GM12892 (cell line): ENCODE measurements at regions not wholly inside any gene's neighbourhood (a gene's known extent, or its start where the extent isn't known, plus 50 kb on each side); places are given as distances from the start of the nearest gene placed in this dataset.
"Not testable (repeated sequence)": the region's sequence is repeated elsewhere in the genome, so short reads cannot be mapped to it uniquely, and the experiment has no call there.

Experiments
- DNase-seq: peaks from one replicate; pipeline ENCODE4 v3.0.0; 2011; ENCODE audit not compliant: insufficient read length
- FAIRE-seq: peaks from 2 replicates; lab custom pipeline; 2011; peaks lifted over from hg19 to GRCh38; lab: Jason Lieb, UNC
- POLR2A ChIP-seq: IDR thresholded peaks from 2 replicates; pipeline ENCODE4 v1.6.1; 2011; ENCODE audit warnings: low read depth, low read length, control low read depth
- POLR2AphosphoS5 ChIP-seq: IDR thresholded peaks from 2 replicates; pipeline ENCODE4 v1.6.1; 2011; ENCODE audit warnings: low read depth, low read length, control low read depth
- TAF1 ChIP-seq: IDR thresholded peaks from 2 replicates; pipeline ENCODE4 v1.6.1; 2011; ENCODE audit warnings: low read depth, mild to moderate bottlenecking, control low read depth, low read length, borderline replicate concordance

DNA sequence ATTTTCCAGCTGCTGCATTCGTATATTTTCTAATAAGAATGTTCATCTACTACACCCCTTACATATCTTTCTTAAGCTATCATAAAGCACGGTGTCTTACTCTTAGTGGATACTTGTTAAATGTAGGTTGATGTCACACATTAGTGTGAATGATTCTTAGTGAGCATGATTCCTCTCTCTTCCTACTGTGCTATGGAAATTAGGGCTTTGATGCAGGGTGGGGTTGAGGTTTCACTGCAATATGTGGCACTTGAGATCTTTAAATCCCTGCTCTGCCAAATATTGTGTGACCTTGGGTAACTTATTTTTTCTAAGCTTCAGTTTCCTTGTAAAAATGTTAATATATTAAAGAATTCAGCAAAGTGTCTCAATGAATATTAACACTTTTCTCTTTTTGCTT, 188.4 kb downstream of the PDGFRA start:
- no peak for TF ChIP-seq POLR2A
- TF ChIP-seq TAF1, result no peak
- no peak for TF ChIP-seq POLR2AphosphoS5
- DNase-seq, result no peak
- no peak for FAIRE-seq

GRCh38 chr4:54418468-54418867, 189.4 kb downstream of the PDGFRA start:
- TF ChIP-seq POLR2AphosphoS5 (no peak), TAF1 (no peak), POLR2A (no peak)
- DNase-seq (no peak), FAIRE-seq (no peak)

- TF ChIP-seq POLR2A (no peak), TAF1 (no peak), POLR2AphosphoS5 (no peak)
- DNase-seq (no peak), FAIRE-seq (no peak)
These were observed 194.0 kb downstream of the PDGFRA start for GRCh38 chr4:54423066-54423465.

- FAIRE-seq (no peak), DNase-seq (no peak)
- TF ChIP-seq POLR2A, result no peak
- no peak for TF ChIP-seq POLR2AphosphoS5
- no peak for TF ChIP-seq TAF1
These were observed 198.7 kb downstream of the PDGFRA start for GRCh38 chr4:54427826-54428225.

DNA sequence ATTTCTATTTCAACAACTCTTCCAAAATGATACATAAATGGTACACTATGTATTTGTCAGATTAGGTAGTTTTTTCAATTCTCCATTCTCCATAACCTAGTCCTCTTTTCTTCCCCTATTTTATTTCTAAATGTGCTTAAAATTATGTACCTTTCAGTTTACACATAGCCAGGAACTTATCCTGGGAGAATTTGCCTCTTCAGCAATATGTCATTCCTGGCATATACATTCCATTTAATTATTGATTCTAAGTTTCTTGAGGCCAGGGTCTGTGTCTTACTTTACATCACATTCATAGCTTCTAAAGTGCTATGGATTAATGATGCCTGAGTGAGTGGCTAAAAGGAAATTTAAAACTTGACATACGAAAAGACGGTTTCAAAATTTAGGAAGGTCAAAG, 199.8 kb downstream of the PDGFRA start:
- DNase-seq (no peak), FAIRE-seq (no peak)
- TF ChIP-seq TAF1, result no peak
- TF ChIP-seq POLR2A, result no peak
- no peak for TF ChIP-seq POLR2AphosphoS5

DNA sequence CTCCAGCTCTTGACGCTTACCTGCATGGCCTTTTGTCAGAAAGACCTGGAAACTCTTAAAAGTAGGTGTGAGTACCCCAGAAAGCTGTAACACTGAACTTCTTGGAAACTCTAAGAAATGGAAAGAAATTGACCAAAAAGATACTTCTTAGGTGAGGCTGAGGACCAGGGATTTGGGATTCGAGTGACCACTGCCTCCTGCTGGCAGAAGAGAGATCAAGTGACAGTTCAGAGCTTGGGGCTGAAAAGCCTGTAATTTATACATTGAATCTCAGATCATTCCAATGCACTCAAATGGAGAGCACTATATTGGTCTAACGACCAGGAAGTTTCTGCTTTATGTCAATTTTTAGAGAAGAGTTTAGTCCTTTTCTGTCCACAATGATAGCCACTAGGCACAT, 204.6 kb downstream of the PDGFRA start:
- no peak for DNase-seq
- TF ChIP-seq TAF1 (no peak), POLR2A (no peak), POLR2AphosphoS5 (no peak)
- no peak for FAIRE-seq

- FAIRE-seq (no peak), DNase-seq (no peak)
- TF ChIP-seq POLR2AphosphoS5, result no peak
- TF ChIP-seq TAF1, result no peak
- TF ChIP-seq POLR2A, result no peak
These were observed 210.7 kb downstream of the PDGFRA start for GRCh38 chr4:54439831-54440243.

- DNase-seq (no peak), FAIRE-seq (no peak)
- no peak for TF ChIP-seq TAF1
- no peak for TF ChIP-seq POLR2AphosphoS5
- no peak for TF ChIP-seq POLR2A
These were observed 211.5 kb downstream of the PDGFRA start for GRCh38 chr4:54440394-54441136.

- DNase-seq (no peak), FAIRE-seq (no peak)
- TF ChIP-seq POLR2A (no peak), TAF1 (no peak), POLR2AphosphoS5 (no peak)
These were observed 211.9 kb upstream of the KIT start for GRCh38 chr4:54445866-54446265.

- TF ChIP-seq POLR2A (no peak), TAF1 (no peak), POLR2AphosphoS5 (no peak)
- DNase-seq (no peak), FAIRE-seq (no peak)
These were observed 211.2 kb upstream of the KIT start for GRCh38 chr4:54446581-54446980.

DNA sequence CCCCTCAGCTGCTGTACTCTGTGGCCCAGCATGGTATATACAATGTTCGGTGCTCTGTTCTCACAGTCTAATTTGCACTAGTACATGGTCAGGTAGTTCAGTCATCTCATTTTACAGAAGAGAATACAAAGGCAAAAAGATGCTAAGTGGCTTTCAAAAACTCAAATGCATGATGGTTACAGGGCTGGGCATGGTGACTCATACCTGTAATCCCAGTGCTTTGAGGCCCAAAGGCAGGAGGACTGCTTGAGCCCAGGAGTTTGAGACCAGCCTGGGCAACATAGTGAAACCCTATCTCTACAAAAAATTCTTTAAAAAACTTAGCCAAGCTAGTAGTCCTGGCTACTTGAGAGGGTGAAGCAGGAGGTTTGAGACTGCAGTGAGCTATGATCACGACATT, 210.5 kb upstream of the KIT start:
- FAIRE-seq (no peak), DNase-seq (no peak)
- TF ChIP-seq POLR2A (no peak), TAF1 (no peak), POLR2AphosphoS5 (no peak)

GRCh38 chr4:54449999-54450398, 207.8 kb upstream of the KIT start:
- FAIRE-seq (no peak), DNase-seq (no peak)
- TF ChIP-seq POLR2A (no peak), TAF1 (no peak), POLR2AphosphoS5 (no peak)

- not testable (repeated sequence) for FAIRE-seq, DNase-seq
These were observed 190.8 kb upstream of the KIT start for GRCh38 chr4:54466960-54467359.
